NCI-H2171 treated with DMSO at 0.1 percent for 48 hours (cell line): ENCODE measurements at regions not wholly inside any gene's neighbourhood (a gene's known extent, or its start where the extent isn't known, plus 50 kb on each side); places are given as distances from the start of the nearest gene placed in this dataset.

Experiments
- DNase-seq: peaks from one replicate; lab custom pipeline; 2025; lab: John Stamatoyannopoulos, UW

DNA sequence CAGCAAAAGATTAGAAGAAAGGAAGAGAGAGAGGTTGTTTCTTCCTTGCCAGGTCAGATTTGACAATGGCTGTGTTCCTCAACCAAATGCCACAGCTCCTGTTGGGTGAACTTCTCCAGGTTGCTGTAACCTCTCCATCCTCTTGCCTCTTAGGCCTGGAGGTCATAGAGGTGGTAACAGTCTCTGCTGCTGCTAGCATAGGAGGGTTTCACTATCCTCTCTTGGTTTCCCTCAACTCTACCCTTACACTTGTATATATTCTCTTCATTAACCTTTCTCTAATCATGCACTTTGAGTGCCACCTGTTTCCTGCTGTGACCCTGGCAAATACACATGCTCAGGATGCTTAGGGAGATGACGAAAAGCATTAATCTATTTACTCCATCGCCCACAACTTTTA lies 67.7 kb upstream of the HIF1A start:
- DNase-seq = no peak

DNA sequence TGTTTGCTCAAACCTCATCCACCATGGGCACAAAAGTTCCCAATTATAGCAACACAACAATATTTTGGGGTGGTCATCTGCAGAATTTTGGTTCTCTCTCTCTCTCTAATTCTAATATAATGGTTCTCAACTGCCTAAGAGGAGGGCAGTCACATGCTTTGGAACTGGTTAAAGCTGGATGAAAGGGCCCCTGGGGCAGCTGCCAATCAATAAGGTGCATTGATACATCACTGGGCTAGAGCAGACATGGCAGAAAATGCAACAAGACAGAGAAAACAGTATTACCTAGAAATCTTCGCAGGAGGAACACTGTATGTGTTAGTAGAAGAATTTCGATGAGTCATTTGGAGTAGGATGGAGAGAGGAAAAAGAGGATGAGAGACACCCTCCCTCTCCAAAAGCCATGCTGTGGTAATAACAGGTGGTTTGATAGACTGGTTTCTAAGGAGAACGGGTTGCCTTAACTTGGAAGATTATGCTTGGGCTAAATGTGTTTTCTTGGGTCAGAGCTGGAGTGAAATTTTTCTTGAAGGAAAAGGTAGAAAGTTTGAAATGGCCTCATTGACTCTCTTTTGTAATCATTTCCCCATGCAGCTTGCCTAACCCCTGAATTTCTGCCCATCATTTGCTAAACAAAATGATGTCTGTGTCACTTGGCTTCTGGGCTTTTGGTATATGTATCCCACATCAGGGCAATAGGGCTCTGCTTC lies 67.1 kb upstream of the HIF1A start:
- no peak for DNase-seq

DNA sequence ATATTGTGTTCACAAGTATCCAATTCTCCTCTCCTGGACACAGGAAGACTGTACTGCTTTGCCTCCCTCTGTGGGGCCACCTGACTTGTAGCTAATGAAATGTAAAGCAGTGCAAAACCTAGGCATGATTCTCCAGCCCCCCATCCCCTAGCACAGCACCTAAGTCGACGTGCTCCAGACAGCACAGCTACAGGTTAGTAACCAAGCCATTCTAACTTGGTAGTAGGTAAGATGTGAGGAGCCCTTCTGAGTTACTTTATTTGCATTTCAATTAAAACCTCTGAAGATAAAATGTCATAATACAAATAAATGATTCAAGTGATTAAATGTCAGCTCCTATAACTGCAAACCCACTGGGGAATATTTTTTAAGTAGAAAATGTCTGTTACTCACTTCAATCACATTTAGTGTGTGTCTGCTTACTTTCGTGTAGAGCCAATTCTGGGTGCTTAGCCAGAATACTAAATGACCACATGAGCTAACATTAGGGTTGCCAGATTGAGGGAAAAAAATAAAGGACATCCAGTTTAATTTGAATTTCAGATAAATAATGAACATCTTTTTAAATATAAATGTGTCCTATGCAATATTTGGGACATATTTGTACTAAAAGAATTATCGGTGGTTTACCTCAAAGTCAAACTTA lies 64.8 kb upstream of the HIF1A start:
- no peak for DNase-seq

DNA sequence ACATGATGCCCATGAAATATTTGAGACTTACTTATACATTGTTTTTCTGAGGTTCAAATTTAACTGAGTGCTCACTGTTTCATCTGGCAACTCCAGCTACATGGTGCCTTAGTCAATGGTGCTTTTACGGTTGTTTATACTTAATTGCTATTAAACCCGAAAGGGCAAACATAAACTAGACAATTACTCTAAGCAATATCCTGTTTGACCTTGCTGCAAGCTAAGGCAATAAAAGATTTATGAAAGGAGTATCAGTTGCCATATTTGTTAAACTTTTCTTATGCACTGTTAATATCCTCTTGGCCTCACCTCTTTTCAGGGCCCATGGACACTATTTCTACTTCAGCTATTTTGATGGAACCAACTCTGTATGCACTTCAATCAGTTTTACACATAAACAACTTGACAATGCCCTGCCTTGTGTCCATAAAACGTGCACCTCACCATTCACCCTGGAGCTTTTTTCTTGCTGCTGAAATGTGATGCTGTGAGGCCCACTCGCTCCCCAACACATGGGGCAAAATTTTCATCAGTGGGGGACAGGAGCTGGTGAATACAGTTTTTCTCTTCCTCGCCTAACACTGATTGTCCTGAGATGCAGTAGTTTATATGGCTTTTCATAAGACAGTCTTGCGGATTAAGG lies 64.1 kb upstream of the HIF1A start:
- DNase-seq = no peak

DNA sequence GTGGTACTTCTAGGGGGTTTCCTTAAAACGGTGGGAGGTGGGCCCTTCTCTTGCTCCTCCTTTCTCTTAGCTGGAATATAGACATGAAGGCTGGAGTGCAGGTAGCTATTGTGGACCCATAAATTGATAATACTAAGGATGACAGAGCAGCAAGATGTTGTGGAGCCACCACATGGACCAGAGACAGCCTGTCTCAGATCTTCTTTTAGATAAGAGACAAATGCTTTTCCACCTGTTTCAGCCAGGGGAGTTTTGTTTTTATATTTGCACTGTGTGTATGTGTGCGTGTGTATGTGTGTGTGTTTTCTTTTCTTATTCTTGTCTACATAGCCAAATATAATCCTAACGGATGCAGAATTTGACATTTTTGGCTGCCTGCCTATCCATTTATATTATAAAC lies 62.9 kb upstream of the HIF1A start:
- DNase-seq = peak; percentile 87

DNA sequence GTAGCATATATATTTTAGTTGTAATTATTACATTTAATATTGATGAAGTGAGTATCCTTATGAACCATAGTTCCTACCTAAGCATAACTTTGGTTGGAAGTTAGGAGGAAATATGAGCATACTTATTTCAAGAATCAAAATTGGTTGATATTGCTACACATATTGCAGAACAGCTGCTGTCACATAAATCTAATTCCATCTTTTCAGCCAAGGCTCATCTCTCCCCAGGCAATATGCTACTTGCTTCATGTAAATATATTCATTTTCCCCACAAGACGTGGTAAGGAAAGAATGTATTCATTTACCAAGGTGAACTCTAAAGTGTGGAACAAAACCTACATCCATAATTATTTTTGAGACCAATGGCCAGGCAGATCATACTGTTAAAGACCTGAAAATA lies 62.5 kb upstream of the HIF1A start:
- DNase-seq = peak; percentile 86

DNA sequence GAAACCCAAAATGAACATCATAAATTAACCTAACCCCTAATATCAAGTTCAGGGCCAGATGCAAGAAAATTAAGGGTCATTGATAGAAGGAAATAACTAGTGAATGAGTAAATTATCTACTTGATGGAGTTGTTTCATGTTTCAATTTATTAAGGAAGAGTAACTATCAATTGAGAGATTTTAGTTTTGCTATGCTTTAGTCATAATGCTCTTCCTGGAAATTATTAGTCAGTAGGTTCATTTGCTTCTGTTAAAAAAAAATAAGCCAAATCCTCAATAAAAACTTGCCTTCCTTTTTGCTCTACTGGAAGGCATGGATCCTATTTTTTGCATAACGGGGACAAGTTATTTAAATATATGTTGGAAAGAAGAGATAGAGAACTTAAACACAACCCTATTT lies 59.0 kb upstream of the HIF1A start:
- DNase-seq = no peak

DNA sequence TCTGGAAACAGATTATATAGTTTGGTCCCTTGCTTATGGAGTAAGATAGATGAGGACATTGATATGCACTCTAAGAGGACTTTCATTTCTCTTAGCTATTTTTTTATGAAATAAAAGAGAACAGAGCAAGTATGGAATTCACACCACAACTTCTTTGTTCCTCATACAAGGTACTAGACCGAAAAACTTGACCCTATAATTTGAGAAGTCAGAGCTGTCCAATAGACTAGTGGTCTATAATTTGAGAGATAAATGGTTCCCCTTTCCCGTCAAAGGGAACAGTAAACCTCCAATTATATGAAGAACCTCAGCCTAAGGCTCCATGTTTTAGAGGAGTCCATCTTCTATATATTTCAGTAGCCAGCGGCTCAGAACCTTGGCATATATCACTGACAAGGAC lies 58.5 kb upstream of the HIF1A start:
- DNase-seq = no peak

DNA sequence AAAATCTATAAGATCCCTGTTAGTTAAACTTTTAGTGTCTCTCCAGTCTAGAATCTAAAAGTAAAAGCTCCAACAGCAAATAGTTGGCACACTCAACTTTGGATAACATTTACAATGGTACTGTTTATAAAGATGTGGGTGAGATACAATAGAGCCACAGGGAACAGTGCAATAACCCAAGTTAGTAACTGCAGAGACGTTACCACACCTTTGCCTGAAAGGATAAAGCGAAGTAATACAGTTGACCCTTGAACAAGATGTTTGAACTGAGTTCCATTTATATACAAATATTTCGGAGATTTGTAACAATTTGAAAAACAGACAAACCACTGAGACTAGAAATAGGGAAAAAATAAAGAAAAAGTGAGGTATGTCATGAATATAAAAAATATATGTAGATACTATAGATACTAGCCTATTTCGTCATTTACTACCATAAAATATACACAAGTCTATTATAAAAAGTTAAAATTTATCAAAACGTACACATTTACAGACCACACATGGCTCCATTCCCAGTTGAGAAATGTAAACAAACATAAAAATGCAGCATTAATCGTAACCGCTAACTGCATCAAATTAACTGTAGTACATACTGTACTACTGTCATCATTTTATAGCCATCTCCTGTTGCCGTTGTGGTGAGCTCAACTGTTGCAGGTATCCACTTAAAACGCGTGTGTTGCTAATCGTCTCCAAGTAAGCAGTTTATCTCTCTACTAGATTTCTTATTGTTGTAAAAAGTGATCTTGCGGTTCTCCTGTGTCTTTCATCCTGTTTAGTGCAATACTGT lies 56.5 kb upstream of the HIF1A start:
- no peak for DNase-seq

DNA sequence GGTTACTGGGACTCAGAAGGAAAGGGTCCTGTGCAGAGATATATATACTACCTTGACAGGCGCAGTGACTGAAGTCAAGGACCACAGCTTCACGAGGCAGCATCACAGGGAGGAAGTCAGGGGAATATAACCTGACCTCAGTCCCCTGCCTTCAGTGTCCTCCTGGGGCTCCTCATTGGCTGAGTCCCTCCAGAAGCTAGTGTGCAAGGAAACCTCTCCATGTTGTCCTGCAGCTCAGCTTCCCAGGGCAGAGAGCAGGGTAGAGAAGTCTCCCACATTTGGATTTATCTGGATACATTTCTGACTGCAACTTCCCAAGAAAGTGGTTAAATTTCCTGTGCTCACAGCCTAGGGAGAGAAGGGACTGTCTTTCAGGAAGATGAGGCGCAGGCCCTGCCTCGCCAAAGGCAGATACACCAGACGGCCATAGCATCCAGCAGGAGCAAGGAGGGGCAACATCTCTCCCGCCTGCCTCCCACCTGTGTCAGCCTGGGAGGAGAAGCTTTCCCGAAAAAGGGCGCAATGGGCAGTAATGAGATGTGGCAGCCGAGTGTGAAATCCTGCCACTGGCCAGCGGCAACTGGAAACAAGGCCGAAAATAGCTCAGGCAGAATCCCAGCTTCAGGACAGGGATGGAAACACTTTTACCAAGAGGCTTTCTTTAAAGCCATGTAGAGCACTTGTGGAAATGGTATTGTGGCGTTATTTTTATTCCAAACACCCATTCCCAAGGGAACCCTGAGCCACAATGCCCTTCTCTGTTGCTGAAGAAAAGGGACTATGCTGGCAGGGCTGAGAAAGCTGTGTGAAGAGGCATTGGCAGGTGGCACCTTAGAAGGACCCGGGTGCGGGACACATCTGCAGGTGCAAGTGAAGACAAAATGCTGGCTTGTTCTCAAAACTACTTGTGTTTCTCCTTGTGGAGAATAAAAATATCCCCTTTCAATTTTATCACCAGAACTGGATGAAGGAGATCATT lies 54.9 kb upstream of the HIF1A start:
- peak; percentile 40 for DNase-seq

DNA sequence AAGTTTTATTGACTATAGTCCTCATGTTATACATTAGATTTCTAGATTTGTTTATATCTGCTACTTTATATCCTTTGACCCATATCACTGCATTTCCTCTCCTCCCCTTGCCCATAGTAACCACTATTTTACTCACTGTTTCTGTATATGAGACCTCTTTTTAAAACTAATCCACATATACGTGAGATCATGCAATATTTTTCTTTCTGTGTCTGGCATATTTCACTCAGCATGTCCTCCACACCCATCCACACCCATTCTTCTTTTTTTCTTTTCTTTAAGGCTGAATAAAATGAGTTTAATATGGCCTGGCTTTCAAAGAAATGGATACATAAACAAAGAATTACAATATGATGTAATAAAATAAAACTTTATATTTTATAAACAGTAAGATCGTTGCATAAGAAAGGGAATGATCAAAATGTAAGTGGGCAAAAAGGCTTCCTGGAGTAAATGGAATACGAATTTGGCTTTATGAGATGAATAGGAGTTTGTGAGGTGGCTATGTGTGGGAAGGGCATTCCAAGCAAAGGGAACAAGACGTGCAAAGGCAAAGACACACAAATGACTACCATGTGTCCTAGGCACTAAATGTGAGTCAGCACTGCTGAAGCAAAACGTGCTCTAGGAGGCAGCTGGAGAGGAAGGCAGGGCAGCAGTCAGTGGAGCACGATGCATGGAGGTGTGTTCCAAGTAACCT lies 53.2 kb upstream of the HIF1A start:
- DNase-seq = peak; percentile 67

DNA sequence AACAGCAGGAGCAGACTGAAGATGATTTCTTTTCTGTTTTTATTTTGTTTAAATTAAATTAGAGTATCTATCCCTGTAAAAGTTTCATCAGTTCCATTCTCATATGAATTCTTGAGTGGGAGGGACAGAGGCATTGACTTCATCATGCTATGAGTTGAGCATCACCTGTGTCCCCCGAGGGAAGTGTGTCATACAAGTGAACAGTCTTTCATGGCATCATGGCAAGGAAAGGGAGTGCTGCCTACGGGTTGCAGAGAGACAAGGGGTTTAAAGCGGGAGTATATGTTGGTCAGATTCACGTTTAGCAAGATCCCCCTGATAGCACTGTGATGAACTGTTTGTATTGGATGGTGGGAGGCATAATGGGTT lies 52.7 kb upstream of the HIF1A start:
- no peak for DNase-seq

DNA sequence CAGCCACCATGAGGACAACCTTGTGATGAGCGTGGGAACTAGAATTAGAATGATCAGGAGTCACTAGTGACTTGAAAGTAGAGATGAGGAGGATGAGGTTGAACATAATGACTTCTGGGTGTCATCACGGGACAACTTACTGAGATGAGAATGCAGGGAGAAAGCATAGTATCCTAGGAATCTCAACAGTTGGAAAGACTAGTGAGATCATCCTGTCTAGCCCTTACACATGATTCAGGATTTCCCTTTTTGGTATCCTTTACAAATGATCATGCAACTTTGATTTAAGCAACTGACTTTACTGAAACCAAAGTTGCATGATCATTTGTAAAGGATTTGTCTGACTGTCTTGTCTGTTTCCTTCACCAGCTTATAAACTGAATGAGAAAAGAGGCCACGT lies 51.8 kb upstream of the HIF1A start:
- no peak for DNase-seq

DNA sequence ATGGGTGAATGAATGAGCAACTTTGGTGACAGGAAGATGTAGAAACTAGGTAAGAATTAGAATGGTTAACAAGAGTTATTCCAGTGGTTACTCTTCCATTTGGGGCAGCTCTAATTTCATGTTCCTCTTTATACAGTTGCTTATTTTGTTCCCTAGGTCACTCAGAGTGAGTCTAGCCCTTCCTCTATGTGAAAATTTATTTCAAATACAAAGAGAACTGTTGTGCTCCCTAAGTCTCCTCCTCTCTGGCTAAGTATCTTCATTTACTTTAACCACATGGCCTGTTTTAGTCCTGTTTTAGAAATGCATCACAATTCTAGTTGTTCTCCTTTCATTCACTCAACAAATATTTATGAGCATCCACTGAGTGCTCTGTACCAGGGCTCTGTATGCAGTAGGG lies 51.1 kb upstream of the HIF1A start:
- DNase-seq = peak; percentile 83

DNA sequence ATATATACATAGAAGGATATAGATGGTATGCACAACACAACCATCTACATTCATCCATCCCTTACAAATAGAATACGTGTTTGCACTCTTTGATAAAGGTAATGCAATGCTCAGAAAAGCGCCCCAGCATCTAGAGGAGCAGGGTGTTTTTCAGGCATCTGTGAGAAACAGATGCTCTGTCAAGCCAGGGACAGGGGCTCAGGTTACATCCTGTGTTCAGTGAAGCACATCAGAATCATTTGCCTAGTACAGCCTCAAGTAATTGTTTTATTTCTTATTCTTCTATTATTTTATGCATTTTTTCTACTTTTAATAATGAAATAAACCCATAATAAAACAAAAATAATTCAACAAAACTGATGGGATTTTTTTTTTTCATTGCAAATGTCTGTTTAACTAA lies 50.5 kb upstream of the HIF1A start:
- peak; percentile 94 for DNase-seq

DNA sequence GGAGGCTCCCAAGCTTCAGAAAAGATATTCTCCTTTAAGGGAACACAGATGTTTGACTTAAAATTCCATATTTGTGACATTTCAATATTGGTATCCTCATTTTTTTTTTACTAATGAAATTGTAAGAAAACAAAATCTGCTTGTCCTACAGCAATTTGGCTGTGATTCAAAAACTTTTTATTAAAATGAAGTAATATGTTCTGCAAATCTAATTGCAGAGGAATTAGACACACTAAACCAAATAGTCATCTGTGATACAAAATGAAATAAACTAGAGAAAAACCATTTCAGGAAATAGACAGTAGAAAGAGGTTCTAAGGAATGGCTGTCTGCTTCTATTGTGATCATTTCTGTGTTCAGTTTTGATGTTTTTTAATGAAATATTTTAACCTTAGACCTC lies 50.1 kb upstream of the HIF1A start:
- DNase-seq = peak; percentile 94
